Natural killer cell treated with Interleukin-12 subunit alpha and Interleukin-12 subunit beta and Interleukin-15 and Interleukin-18, amount 100 ng/mL, for 72 hours (primary cell): ENCODE measurements at regions not wholly inside any gene's neighbourhood (a gene's known extent, or its start where the extent isn't known, plus 50 kb on each side); places are given as distances from the start of the nearest gene placed in this dataset.

ENCODE experiments used
- ATAC-seq, 2 donors: fragments of 150-1000 bp; cut with Tn5 transposase in 1 of 2; sonication (Bioruptor Pico), chemical (Tn5 transposase) in 1 of 2; 2 replicates each; pipeline ENCODE4 v1.10.0; 2021
- DNase-seq: peaks from one replicate; pipeline ENCODE4 v3.0.0; 2022; ENCODE audit warnings: low spot score
- H3K27ac Mint-ChIP-seq, 2 donors: 1 replicate in 1 of 2; 2 replicates in 1 of 2; pipeline ENCODE4 v1.8.0; 2022; ENCODE audit warnings: mixed read lengths in 2 of 2, mild to moderate bottlenecking in 1 of 2, moderate library complexity in 1 of 2
- H3K27me3 Mint-ChIP-seq, 2 donors: 1 replicate in 1 of 2; 2 replicates in 1 of 2; pipeline ENCODE4 v1.8.0; 2022; ENCODE audit warnings: mixed read lengths in 2 of 2
- H3K36me3 Mint-ChIP-seq: one replicate; pipeline ENCODE4 v1.8.0; 2022; ENCODE audit warnings: mixed read lengths
- H3K4me1 Mint-ChIP-seq, 2 donors: 1 replicate in 1 of 2; 2 replicates in 1 of 2; pipeline ENCODE4 v1.8.0; 2022; ENCODE audit warnings: low read depth in 2 of 2, mixed read lengths in 2 of 2, mild to moderate bottlenecking in 1 of 2
- H3K4me3 Mint-ChIP-seq: one replicate; pipeline ENCODE4 v1.8.0; 2022; ENCODE audit warnings: mixed read lengths
- H3K9me3 Mint-ChIP-seq: 2 replicates; pipeline ENCODE4 v1.8.0; 2022; ENCODE audit warnings: mixed read lengths

- no peak overlapping the region for H3K27ac Mint-ChIP-seq
- ATAC-seq (no peak), DNase-seq (no peak)
- H3K4me1 Mint-ChIP-seq = peaks cover 15 to 18% of the 10 kb centered on the region in 2 donors
- no peaks in the 10 kb centered on the region for H3K27me3 Mint-ChIP-seq
- no peak overlapping the region for H3K4me3 Mint-ChIP-seq
- peaks cover 5% of the 10 kb centered on the region for H3K9me3 Mint-ChIP-seq
- peaks cover 16% of the 10 kb centered on the region for H3K36me3 Mint-ChIP-seq
These were observed 95.0 kb upstream of the VAV3 start for GRCh38 chr1:108059945-108060344.

- no peak overlapping the region for H3K4me3 Mint-ChIP-seq
- peaks cover 5% of the 10 kb centered on the region for H3K9me3 Mint-ChIP-seq
- DNase-seq (no peak), ATAC-seq (no peak)
- peaks cover 8% of the 10 kb centered on the region for H3K36me3 Mint-ChIP-seq
- H3K4me1 Mint-ChIP-seq = peaks cover 0 to 3% of the 10 kb centered on the region in 2 donors
- no peaks in the 10 kb centered on the region for H3K27me3 Mint-ChIP-seq
- H3K27ac Mint-ChIP-seq = no peak overlapping the region
These were observed 92.6 kb upstream of the VAV3 start for GRCh38 chr1:108057541-108057940.

- Mint-ChIP-seq H3K27ac (no peak overlapping the region), H3K27me3 (no peaks in the 10 kb centered on the region), H3K4me1 (peaks cover 0 to 3% of the 10 kb centered on the region in 2 donors), H3K4me3 (no peak overlapping the region), H3K36me3 (peaks cover 2% of the 10 kb centered on the region), H3K9me3 (peaks cover under 1% of the 10 kb centered on the region)
- ATAC-seq (no peak), DNase-seq (no peak)
These were observed 91.5 kb upstream of the VAV3 start for GRCh38 chr1:108056436-108056990.

DNA sequence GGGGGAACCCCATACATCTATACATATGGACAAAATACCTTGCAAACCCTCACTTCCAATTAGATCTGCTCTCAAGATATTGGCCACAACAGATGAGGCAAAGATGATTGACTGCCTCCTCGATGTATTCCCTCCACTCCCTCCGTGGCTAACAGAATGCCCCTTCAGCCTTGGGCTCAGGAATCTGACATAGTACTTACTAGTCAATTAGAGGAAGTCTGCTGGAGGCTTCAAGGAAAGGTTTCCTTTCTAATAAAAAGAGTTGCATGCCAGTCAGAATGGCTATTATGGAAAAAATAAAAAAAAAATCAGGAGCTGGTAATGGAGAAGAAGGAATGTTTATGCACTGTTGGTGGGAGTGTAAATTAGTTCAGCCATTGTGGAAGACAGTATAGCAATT lies 90.4 kb upstream of the VAV3 start:
- no peak for DNase-seq
- no peak for ATAC-seq
- no peaks in the 10 kb centered on the region for H3K36me3 Mint-ChIP-seq
- H3K4me3 Mint-ChIP-seq = no peak overlapping the region
- no peaks in the 10 kb centered on the region for H3K27me3 Mint-ChIP-seq
- no peaks in the 10 kb centered on the region for H3K9me3 Mint-ChIP-seq
- H3K4me1 Mint-ChIP-seq = peaks cover 0 to 11% of the 10 kb centered on the region in 2 donors
- no peak overlapping the region for H3K27ac Mint-ChIP-seq

- Mint-ChIP-seq H3K4me3 (no peak overlapping the region), H3K4me1 (peaks cover 0 to 21% of the 10 kb centered on the region in 2 donors), H3K27me3 (no peaks in the 10 kb centered on the region), H3K27ac (no peak overlapping the region), H3K36me3 (no peaks in the 10 kb centered on the region), H3K9me3 (no peaks in the 10 kb centered on the region)
- no peak for ATAC-seq
- no peak for DNase-seq
These were observed 89.4 kb upstream of the VAV3 start for GRCh38 chr1:108054396-108054795.

GRCh38 chr1:108053270-108054013 lies 88.5 kb upstream of the VAV3 start:
- no peaks in the 10 kb centered on the region for H3K9me3 Mint-ChIP-seq
- H3K27ac Mint-ChIP-seq = no peak overlapping the region
- no peaks in the 10 kb centered on the region for H3K36me3 Mint-ChIP-seq
- no peaks in the 10 kb centered on the region for H3K27me3 Mint-ChIP-seq
- DNase-seq = no peak
- no peak overlapping the region for H3K4me3 Mint-ChIP-seq
- H3K4me1 Mint-ChIP-seq = peaks cover 0 to 30% of the 10 kb centered on the region in 2 donors
- ATAC-seq = no peak

- Mint-ChIP-seq H3K27ac (no peak overlapping the region), H3K27me3 (no peaks in the 10 kb centered on the region), H3K36me3 (no peaks in the 10 kb centered on the region), H3K4me3 (no peak overlapping the region), H3K4me1 (peaks cover 0 to 32% of the 10 kb centered on the region in 2 donors), H3K9me3 (no peaks in the 10 kb centered on the region)
- no peak for ATAC-seq
- DNase-seq = no peak
These were observed 86.8 kb upstream of the VAV3 start for GRCh38 chr1:108051631-108052377.

DNA sequence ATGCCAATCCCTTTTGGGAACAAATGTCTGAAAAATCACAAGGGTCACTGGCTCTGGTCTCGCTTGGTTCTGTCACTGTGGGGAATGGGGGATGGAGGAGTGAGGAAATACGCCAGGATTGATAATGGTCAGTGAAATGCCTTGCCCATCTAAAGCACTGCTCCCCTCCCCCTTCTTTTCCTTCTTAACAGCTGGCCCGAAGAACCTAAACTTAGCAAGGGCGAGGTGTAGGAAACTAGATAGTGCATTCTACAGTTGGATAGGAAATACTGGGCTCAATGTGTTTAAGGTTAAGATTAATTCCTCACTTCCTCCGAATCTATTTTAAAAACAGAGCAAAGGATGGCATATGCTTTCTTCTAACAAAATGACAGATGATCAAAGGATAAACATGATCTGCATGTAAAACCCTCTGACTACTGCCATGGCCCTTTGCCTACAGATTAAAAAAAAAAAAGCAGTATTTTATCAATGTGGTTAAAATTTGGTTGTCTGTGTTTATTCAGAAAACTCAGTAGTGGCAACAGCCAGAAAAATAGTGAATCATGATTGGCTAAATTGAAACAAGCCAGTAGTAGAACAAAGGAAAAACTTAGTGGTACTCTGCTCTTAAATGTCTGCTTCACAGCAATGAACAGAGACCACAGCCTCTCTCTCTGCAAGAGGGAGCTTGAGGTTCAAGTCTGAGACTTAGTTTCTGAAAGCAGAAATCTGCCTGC lies 86.1 kb upstream of the VAV3 start:
- no peaks in the 10 kb centered on the region for H3K27me3 Mint-ChIP-seq
- DNase-seq (no peak), ATAC-seq (no peak)
- no peak overlapping the region for H3K27ac Mint-ChIP-seq
- no peaks in the 10 kb centered on the region for H3K36me3 Mint-ChIP-seq
- no peaks in the 10 kb centered on the region for H3K9me3 Mint-ChIP-seq
- no peak overlapping the region for H3K4me3 Mint-ChIP-seq
- H3K4me1 Mint-ChIP-seq = peaks cover 0 to 33% of the 10 kb centered on the region in 2 donors

DNA sequence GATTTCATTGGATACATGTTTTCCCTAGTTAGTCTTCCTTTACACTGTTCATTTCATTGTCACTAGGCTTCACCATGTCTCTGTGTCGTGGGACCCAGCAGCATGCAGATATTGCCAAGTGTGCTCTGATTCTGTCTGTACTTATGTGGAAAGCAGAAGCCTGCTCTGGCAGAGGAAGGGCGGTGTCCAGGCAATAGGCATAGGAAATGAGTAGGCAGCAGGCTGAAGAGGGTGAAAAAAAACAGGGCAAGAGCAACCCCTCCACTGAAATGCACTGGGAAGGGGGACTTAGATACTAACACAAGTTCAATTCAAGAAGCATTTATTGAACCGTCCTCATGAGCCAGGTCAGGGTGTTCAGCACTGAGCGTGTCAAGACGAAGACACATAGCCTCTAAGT lies 85.2 kb upstream of the VAV3 start:
- no peaks in the 10 kb centered on the region for H3K27me3 Mint-ChIP-seq
- H3K9me3 Mint-ChIP-seq = no peaks in the 10 kb centered on the region
- H3K36me3 Mint-ChIP-seq = no peaks in the 10 kb centered on the region
- peak overlapping the region in 1 of 2 donors; percentile 12 for H3K27ac Mint-ChIP-seq
- H3K4me3 Mint-ChIP-seq = peak overlapping the region; percentile 14
- peaks cover 3 to 36% of the 10 kb centered on the region in 2 donors for H3K4me1 Mint-ChIP-seq
- DNase-seq (no peak), ATAC-seq (no peak)

DNA sequence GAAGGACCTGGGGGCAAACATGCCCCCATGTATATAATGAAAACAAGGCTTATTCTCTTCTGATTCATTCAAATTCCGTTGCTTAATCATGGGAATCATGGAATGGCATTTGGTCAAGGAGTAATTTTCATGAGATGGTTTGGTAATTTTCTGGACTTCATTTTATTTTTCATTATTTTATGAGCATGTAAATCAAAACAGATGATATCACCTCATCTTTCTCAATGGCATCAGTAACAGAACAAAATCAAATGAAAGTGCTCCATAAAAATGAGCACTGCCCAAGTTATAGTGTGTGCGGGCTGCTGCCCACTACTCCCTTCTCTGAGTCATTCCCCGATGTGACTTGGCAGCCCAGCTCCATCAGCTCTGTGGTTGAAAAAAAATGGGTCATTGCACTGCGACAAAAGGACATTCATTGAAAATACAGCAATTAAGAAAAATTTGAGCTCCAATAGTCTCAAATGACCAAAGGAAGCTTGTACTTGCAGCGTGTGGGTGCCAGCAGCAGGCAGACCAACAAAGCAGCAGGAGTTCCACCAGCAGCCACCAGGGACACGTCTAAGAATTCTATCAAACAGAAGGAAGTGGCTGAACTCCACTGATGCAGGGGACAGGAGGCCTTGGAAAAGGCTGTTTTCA lies 84.3 kb upstream of the VAV3 start:
- Mint-ChIP-seq H3K36me3 (no peaks in the 10 kb centered on the region), H3K9me3 (peaks cover 2% of the 10 kb centered on the region), H3K27ac (peak overlapping the region; percentile 12 to 14), H3K4me3 (peak overlapping the region; percentile 38), H3K4me1 (peaks cover 9 to 42% of the 10 kb centered on the region in 2 donors), H3K27me3 (no peaks in the 10 kb centered on the region)
- ATAC-seq = peak; percentile 67 to 76
- DNase-seq = no peak

GRCh38 chr1:108048301-108049177 lies 83.6 kb upstream of the VAV3 start:
- no peak for ATAC-seq
- Mint-ChIP-seq H3K9me3 (peaks cover 3% of the 10 kb centered on the region), H3K27ac (peak overlapping the region in 1 of 2 donors; percentile 71), H3K27me3 (no peaks in the 10 kb centered on the region), H3K36me3 (no peaks in the 10 kb centered on the region), H3K4me1 (peaks cover 17 to 48% of the 10 kb centered on the region in 2 donors), H3K4me3 (no peak overlapping the region)
- no peak for DNase-seq

DNA sequence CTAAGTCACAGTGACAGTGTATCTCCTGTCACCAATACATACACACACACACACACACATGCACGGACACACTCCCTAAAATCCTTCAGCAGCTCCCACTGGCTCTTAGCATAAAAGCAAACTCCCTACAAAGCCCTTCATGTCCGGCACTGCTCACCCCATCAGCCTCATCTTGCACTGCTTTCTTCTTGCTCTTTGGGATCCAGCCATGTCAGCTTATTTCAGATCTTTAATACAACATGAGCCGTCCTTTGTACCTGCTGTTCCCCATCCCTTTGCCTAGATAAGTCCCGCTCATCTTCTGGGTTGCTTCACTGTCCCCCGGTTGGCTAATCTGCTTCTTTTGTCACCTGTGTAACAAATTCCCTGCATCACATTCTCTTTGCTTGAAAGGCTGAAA lies 82.1 kb upstream of the VAV3 start:
- H3K36me3 Mint-ChIP-seq = peaks cover 6% of the 10 kb centered on the region
- H3K4me1 Mint-ChIP-seq = peaks cover 29 to 57% of the 10 kb centered on the region in 2 donors
- H3K27ac Mint-ChIP-seq = no peak overlapping the region
- peaks cover 7% of the 10 kb centered on the region for H3K9me3 Mint-ChIP-seq
- ATAC-seq = no peak
- no peak overlapping the region for H3K4me3 Mint-ChIP-seq
- DNase-seq = no peak
- H3K27me3 Mint-ChIP-seq = no peaks in the 10 kb centered on the region
